CD14-positive monocyte (primary cell): ENCODE measurements at regions not wholly inside any gene's neighbourhood (a gene's known extent, or its start where the extent isn't known, plus 50 kb on each side); places are given as distances from the start of the nearest gene placed in this dataset.

Source experiments
- DNase-seq, 3 donors: peaks; one replicate each; pipeline ENCODE4 v3.0.0-alpha.2; 2011 to 2022
- H2AFZ ChIP-seq: 2 replicates; pipeline ENCODE4 v1.6.0; 2012; ENCODE audit warnings: mild to moderate bottlenecking, low read depth, low read length, inconsistent platforms; ENCODE audit not compliant: insufficient read depth, poor library complexity, severe bottlenecking
- H3K27ac ChIP-seq, 2 donors: 1 replicate in 1 of 2; 2 replicates in 1 of 2; pipeline ENCODE4 v1.5.1; 2012 to 2013; ENCODE audit warnings: low read length in 2 of 2, control low read depth in 1 of 2, inconsistent platforms in 1 of 2, low read depth in 1 of 2, mild to moderate bottlenecking in 1 of 2
- H3K27me3 ChIP-seq, 2 donors: one replicate each; pipeline versions ENCODE4 v1.6.0 to v1.6.1; 2011 to 2013; ENCODE audit warnings: low read length in 2 of 2; ENCODE audit not compliant: control insufficient read depth in 2 of 2, insufficient read depth in 2 of 2
- H3K36me3 ChIP-seq, 2 donors: replicated peaks in 1 of 2; 1 replicate in 1 of 2; 2 replicates in 1 of 2; pipeline versions ENCODE4 v1.5.1 to v1.6.1; 2012 to 2013; ENCODE audit warnings: low read length in 2 of 2, control low read depth in 1 of 2, inconsistent platforms in 1 of 2, mild to moderate bottlenecking in 1 of 2; ENCODE audit not compliant: insufficient read depth in 2 of 2, control insufficient read depth in 1 of 2
- H3K4me1 ChIP-seq, 2 donors: 1 replicate in 1 of 2; 2 replicates in 1 of 2; pipeline versions ENCODE4 v1.5.1 to v1.6.1; 2012 to 2013; ENCODE audit warnings: low read length in 2 of 2, control low read depth in 1 of 2, inconsistent platforms in 1 of 2, mild to moderate bottlenecking in 1 of 2, moderate library complexity in 1 of 2; ENCODE audit not compliant: insufficient read depth in 2 of 2, control insufficient read depth in 1 of 2
- H3K4me2 ChIP-seq: replicated peaks from 2 replicates; pipeline ENCODE3; 2012; ENCODE audit warnings: low read length, moderate library complexity, mild to moderate bottlenecking; ENCODE audit not compliant: poor library complexity, severe bottlenecking; ENCODE audit errors: extremely low read depth
- H3K4me3 ChIP-seq, 3 experiments: fragments of 200-600 bp in 1 of 3; sonication (generic) in 1 of 3; replicated peaks in 1 of 3; 1 replicate in 2 of 3; 2 replicates in 1 of 3; pipeline ENCODE4 v1.5.1; 2011 to 2013; ENCODE audit warnings: low read length in 3 of 3, mild to moderate bottlenecking in 3 of 3, control low read depth in 2 of 3, low read depth in 2 of 3, inconsistent platforms in 1 of 3, moderate library complexity in 1 of 3
- H3K79me2 ChIP-seq: 2 replicates; pipeline ENCODE4 v1.6.0; 2012; ENCODE audit warnings: mild to moderate bottlenecking, control low read depth, inconsistent platforms, low read length, moderate library complexity; ENCODE audit not compliant: insufficient read depth
- H3K9ac ChIP-seq: 2 replicates; pipeline ENCODE4 v1.6.0; 2017; ENCODE audit warnings: low read length, mild to moderate bottlenecking; ENCODE audit not compliant: insufficient read depth, poor library complexity, severe bottlenecking
- H3K9me3 ChIP-seq, 2 donors: replicated peaks in 1 of 2; 1 replicate in 1 of 2; 2 replicates in 1 of 2; pipeline versions ENCODE4 v1.5.1 to v1.6.1; 2012 to 2013; ENCODE audit warnings: low read length in 2 of 2, control low read depth in 1 of 2; ENCODE audit not compliant: control insufficient read depth in 1 of 2, insufficient read depth in 1 of 2
- H4K20me1 ChIP-seq: 2 replicates; pipeline ENCODE4 v1.6.0; 2012; ENCODE audit warnings: mild to moderate bottlenecking, low read length, control low read depth, moderate library complexity; ENCODE audit not compliant: insufficient read depth
- H3K27ac Mint-ChIP-seq, 7 donors: one replicate each; pipeline ENCODE4 v1.8.0; 2020; ENCODE audit warnings: mild to moderate bottlenecking in 7 of 7, mixed read lengths in 7 of 7, moderate library complexity in 6 of 7, inconsistent platforms in 2 of 7
- H3K27me3 Mint-ChIP-seq, 3 donors: one replicate each; pipeline ENCODE4 v1.8.0; 2021 to 2022; ENCODE audit warnings: low read depth in 3 of 3, mild to moderate bottlenecking in 3 of 3, mixed read lengths in 3 of 3, moderate library complexity in 3 of 3, inconsistent platforms in 1 of 3
- H3K36me3 Mint-ChIP-seq, 2 donors: one replicate each; pipeline ENCODE4 v1.8.0; 2020; ENCODE audit warnings: mixed read lengths in 2 of 2, inconsistent platforms in 1 of 2, mild to moderate bottlenecking in 1 of 2
- H3K4me1 Mint-ChIP-seq: one replicate; pipeline ENCODE4 v1.8.0; 2020; ENCODE audit warnings: mild to moderate bottlenecking, mixed read lengths
- H3K4me3 Mint-ChIP-seq, 2 donors: one replicate each; pipeline ENCODE4 v1.8.0; 2020; ENCODE audit warnings: mild to moderate bottlenecking in 2 of 2, mixed read lengths in 2 of 2, moderate library complexity in 1 of 2
- H3K9me3 Mint-ChIP-seq, 7 donors: one replicate each; pipeline ENCODE4 v1.8.0; 2020 to 2022; ENCODE audit warnings: mixed read lengths in 7 of 7, mild to moderate bottlenecking in 6 of 7, moderate library complexity in 6 of 7, inconsistent platforms in 2 of 7
- CTCF ChIP-seq: fragments of 200-600 bp; IDR thresholded peaks from one replicate; pipeline ENCODE4 v1.8.0; 2022; ENCODE audit warnings: antibody characterized with exemption, mild to moderate bottlenecking
- WGBS: methylation state at CpG from one replicate; pipeline ENCODE4 v1.1.5; 2013; ENCODE audit warnings: missing lambda C conversion rate; ENCODE audit not compliant: insufficient coverage; 5-methylcytosine and 5-hydroxymethylcytosine counted together
- intact Hi-C, 2 donors: fragments of 100-400 bp; cut with micrococcal nuclease; formaldehyde crosslinking; loops; one replicate each; pipeline versions ENCODE4 v1.15.0 to v1.15.1; 2023

DNA sequence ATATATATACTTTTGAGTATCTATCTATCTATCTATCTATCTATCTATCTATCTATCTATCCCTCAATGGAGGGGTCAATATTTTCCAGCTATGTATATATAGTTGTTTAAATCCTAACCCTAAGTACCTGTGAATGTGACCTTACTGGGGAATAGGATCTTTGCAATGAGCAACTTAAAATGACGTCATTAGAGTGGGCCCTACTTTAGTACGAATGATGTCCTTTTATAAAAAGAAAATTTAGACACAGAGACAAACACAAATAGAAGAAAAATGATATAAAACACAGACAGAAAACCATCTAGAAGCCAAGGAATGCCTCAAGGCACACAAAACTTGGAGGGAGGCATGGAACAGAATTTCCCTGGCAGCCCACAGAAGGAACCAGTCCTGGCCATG, 2283.7 kb downstream of the NCAM2 start:
- H3K9ac ChIP-seq: no peak overlapping the region
- no peak overlapping the region for H3K27ac ChIP-seq
- H3K36me3 Mint-ChIP-seq: no peaks in the 10 kb centered on the region
- H3K27me3 Mint-ChIP-seq: no peaks in the 10 kb centered on the region
- no peak overlapping the region for H3K4me3 ChIP-seq
- H3K4me3 Mint-ChIP-seq: no peak overlapping the region
- no peak for TF ChIP-seq CTCF
- H3K4me1 ChIP-seq: no peaks in the 10 kb centered on the region
- no peaks in the 10 kb centered on the region for H3K79me2 ChIP-seq
- no peak overlapping the region for H3K4me2 ChIP-seq
- intact Hi-C loops: no loop called here
- H3K4me1 Mint-ChIP-seq: no peaks in the 10 kb centered on the region
- H3K27ac Mint-ChIP-seq: no peak overlapping the region
- no peaks in the 10 kb centered on the region for H3K27me3 ChIP-seq
- WGBS: no CpG with 5 or more reads among the region's 2 CpGs
- no peaks in the 10 kb centered on the region for H3K36me3 ChIP-seq
- H3K9me3 Mint-ChIP-seq: peaks cover 0 to 7% (median 4%) of the 10 kb centered on the region in 7 donors
- no peak for DNase-seq
- H2AFZ ChIP-seq: no peak overlapping the region
- H4K20me1 ChIP-seq: no peaks in the 10 kb centered on the region
- H3K9me3 ChIP-seq: peaks cover 2 to 5% of the 10 kb centered on the region in 2 donors

DNA sequence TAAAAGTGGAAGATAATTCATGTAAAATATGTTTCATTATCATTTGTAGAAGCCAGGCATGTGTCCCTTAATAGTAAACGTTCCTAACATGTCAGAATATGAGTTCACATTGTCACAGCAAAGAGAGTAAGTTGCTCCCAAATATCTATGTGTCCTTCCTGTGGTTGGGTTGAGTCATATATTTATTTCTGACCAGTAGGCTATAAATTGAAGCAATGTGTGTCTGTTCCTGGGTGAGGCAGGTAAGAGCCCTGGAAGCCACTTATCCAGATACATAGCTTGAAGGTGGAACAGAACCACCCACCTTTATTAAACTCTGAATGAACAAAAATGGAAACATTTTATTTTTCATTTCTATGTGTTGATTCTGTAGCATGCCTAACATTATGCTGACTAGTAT, 2251.6 kb downstream of the NCAM2 start:
- no peaks in the 10 kb centered on the region for H3K27me3 Mint-ChIP-seq
- Histone ChIP-seq H3K27me3 (no peaks in the 10 kb centered on the region), H3K4me2 (no peak overlapping the region), H3K36me3 (no peaks in the 10 kb centered on the region), H4K20me1 (no peaks in the 10 kb centered on the region), H3K9me3 (peaks cover 0 to 5% of the 10 kb centered on the region in 2 donors), H3K79me2 (no peaks in the 10 kb centered on the region), H2AFZ (no peak overlapping the region), H3K9ac (no peak overlapping the region), H3K4me3 (no peak overlapping the region), H3K4me1 (no peaks in the 10 kb centered on the region), H3K27ac (no peak overlapping the region)
- no peak for DNase-seq
- no peaks in the 10 kb centered on the region for H3K4me1 Mint-ChIP-seq
- no peak overlapping the region for H3K4me3 Mint-ChIP-seq
- no peak overlapping the region for H3K27ac Mint-ChIP-seq
- intact Hi-C loops: no loop called here
- H3K9me3 Mint-ChIP-seq: peaks cover 0 to 7% (median 0%) of the 10 kb centered on the region in 7 donors
- H3K36me3 Mint-ChIP-seq: no peaks in the 10 kb centered on the region
- TF ChIP-seq CTCF: no peak
- no CpG with 5 or more reads among the region's 1 CpG for WGBS
